GM10266 (cell line): ENCODE measurements at regions not wholly inside any gene's neighbourhood (a gene's known extent, or its start where the extent isn't known, plus 50 kb on each side); places are given as distances from the start of the nearest gene placed in this dataset.

ENCODE experiments used
- DNase-seq: peaks from one replicate; pipeline ENCODE4 v3.0.0; 2012; ENCODE audit errors: extremely low spot score
- TF ChIP-seq, protein P1 (sequence below): IDR thresholded peaks from 2 replicates; pipeline ENCODE4 v1.5.1; 2012; ENCODE audit warnings: mild to moderate bottlenecking, low read depth; ENCODE audit not compliant: control insufficient read depth, insufficient read depth; ENCODE audit errors: missing control alignments

DNA sequence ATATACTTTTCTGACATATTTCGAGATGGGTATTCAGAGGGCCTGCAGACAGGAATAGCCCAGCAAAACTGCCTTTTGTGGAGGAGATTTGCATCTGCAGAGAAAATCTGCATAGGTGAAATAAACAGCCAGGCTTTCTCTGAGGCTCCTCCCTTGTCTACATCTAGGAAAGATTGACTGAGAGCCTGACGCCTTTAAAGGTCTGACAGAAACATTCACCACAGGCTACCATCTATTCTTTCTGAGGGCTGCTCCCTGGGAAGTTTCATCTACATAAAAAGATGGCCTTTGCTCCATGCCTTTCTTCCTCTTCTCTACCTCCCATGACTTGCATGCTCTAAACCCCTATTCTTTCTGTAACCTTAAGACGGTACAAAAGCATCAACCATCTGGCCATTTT is 55.0 kb upstream of the AP1S2 start:
- TF ChIP-seq, protein P1, sequence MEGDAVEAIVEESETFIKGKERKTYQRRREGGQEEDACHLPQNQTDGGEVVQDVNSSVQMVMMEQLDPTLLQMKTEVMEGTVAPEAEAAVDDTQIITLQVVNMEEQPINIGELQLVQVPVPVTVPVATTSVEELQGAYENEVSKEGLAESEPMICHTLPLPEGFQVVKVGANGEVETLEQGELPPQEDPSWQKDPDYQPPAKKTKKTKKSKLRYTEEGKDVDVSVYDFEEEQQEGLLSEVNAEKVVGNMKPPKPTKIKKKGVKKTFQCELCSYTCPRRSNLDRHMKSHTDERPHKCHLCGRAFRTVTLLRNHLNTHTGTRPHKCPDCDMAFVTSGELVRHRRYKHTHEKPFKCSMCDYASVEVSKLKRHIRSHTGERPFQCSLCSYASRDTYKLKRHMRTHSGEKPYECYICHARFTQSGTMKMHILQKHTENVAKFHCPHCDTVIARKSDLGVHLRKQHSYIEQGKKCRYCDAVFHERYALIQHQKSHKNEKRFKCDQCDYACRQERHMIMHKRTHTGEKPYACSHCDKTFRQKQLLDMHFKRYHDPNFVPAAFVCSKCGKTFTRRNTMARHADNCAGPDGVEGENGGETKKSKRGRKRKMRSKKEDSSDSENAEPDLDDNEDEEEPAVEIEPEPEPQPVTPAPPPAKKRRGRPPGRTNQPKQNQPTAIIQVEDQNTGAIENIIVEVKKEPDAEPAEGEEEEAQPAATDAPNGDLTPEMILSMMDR: no peak
- DNase-seq: no peak

- TF ChIP-seq, protein P1: no peak
- DNase-seq: no peak
Measured at GRCh38 chrX:15908603-15909290, 54.1 kb upstream of the AP1S2 start.

DNA sequence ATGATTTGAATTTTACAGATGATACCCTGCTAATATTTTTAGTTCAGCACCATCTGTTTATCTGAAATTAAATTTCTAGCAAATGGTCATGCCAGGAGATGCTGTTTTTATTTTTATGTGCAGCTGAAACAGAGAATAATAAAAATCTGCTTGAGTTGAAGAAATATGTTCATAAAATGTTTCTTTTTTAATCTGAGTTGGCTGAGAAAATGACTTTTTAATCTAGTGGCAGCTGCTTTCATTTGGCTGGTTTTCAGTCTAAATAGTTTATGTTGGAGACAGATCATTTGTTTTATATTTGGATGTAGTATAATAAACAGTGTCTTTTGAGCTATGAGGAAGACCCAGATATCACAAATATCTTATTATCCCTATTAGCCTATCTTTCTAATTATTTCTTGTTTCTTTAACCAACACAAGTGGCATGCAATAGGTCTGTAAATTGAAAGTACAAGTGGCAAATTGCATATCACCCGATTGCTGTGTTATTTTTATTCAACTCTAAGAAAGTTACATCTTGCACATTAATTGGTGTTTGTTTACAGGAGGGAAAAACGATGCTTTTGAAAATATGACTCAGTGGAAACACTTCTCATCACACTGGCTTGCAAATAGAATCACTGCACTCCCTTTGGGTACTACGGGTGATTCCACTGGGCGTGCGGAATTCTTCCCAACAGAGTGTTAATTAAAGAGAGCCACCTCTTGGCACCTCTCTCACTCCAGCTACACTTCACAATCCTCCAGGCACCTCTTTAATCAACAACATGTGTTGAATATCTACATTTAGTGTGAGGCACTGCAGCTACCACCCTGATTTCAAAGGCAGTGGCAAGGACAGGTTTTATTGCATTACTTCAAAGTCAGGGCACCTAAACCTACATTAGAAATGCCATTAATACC is 51.7 kb upstream of the AP1S2 start:
- TF ChIP-seq, protein P1: no peak
- no peak for DNase-seq
